GM21367 (cell line): ENCODE measurements at regions not wholly inside any gene's neighbourhood (a gene's known extent, or its start where the extent isn't known, plus 50 kb on each side); places are given as distances from the start of the nearest gene placed in this dataset.
A peak's percentile ranks its signal among the peaks of the same experiment; 100 is the strongest.

Experiments used
- ATAC-seq: cut with Tn5 transposase; IDR thresholded peaks from one replicate; pipeline ENCODE4 v1.9.1; 2021; ENCODE audit not compliant: unreplicated experiment

- no peak for ATAC-seq
These were observed 331.6 kb upstream of the FAM241A start for GRCh38 chr4:111813555-111814140.

GRCh38 chr4:111814961-111815360 is 330.3 kb upstream of the FAM241A start:
- ATAC-seq: no peak

DNA sequence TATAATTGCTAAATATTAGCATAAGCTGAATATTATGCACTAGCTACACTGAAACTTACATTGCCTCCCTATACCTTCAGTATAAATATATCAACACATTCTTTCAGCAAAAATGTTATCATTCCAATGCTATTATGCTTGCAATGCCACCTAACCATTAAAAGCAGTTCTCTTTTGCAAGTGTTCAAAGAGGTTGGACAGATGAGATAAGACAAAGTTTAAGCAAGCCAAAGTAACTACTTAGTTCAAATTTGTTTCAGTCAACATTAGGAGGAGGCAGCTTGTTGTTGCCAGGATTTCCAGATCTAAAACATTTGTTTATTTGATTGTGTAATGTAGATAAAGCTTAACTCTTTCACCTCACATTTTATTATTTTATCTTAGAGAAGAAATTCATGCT is 323.9 kb upstream of the FAM241A start:
- no peak for ATAC-seq

DNA sequence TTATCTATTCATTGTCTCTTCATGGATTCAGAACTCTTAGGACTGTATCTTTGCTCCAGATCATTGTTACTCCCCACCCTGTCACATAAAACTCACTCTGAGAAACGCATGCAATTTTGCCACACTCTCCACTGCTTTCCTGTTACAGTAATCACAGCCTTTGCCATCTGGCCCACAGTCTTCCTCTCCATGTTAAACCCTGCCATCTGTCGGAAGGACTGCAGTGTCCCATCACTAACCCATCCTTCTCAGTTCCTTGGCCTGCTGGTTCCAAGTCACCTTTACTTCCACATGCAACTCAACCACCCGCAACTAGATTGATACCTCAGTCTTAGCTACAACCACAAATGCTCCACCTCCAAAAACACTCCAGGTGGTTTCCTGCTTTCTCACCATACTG is 308.7 kb upstream of the FAM241A start:
- ATAC-seq: no peak

DNA sequence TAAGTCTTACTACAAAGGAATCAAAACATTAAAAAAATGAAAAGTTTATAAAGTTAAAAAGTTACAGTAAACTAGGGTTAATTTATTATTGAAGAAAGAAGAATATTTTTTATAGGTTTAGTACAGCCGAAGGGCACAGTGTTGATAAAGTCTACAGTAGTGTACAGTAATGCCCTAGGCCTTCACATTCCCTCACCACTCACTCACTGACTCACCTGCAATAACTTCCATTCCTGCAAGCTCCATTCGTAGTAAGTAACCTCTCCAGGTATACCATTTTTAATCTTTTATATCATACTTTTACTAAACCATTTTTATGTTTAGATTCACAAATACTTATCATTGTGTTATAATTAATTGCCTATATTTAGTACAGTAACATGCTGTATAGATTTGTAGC is 307.5 kb upstream of the FAM241A start:
- no peak for ATAC-seq

- ATAC-seq: peak; percentile 83
These were observed 306.8 kb upstream of the FAM241A start for GRCh38 chr4:111838406-111838930.

GRCh38 chr4:111839141-111839540 is 306.1 kb upstream of the FAM241A start:
- no peak for ATAC-seq

- no peak for ATAC-seq
These were observed 302.9 kb upstream of the FAM241A start for GRCh38 chr4:111842336-111842735.

- no peak for ATAC-seq
These were observed 297.8 kb upstream of the FAM241A start for GRCh38 chr4:111847296-111848008.

- no peak for ATAC-seq
These were observed 295.4 kb upstream of the FAM241A start for GRCh38 chr4:111849746-111850284.

DNA sequence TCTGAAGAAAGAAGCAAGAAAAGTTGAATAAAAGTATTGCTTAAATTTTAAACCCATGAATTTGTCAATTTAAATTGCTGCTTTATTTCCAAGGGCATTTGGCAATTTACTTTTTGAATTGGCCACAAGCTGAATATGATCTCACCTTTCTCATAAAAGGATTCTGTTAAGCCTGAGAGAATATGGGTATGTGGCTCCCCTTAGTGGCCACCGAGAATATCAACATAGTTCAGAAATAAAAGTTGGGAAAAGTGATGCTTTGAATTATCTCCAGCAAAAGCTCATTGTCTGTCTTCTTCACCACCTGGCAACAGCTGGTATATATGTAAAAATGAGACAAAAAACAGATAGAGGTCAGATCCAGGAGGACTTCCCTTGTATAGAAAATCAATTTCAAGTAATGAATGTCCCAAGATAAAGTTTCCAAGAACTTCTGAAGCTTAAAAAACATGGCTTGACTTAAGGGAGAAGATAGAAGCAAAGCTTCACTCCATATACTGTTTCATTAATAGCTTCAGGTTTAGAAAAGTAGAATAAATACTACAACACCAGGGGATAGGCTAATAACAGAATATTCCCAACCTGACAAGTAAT is 290.7 kb upstream of the FAM241A start:
- ATAC-seq: no peak

- no peak for ATAC-seq
These were observed 289.9 kb upstream of the FAM241A start for GRCh38 chr4:111855308-111855707.

GRCh38 chr4:111864066-111864465 is 281.2 kb upstream of the FAM241A start:
- no peak for ATAC-seq

GRCh38 chr4:111869339-111869738 is 275.9 kb upstream of the FAM241A start:
- ATAC-seq: no peak

- ATAC-seq: no peak
These were observed 273.5 kb upstream of the FAM241A start for GRCh38 chr4:111871802-111872201.

- ATAC-seq: no peak
These were observed 271.5 kb upstream of the FAM241A start for GRCh38 chr4:111873801-111874200.

- ATAC-seq: no peak
These were observed 265.7 kb upstream of the FAM241A start for GRCh38 chr4:111879539-111879938.

DNA sequence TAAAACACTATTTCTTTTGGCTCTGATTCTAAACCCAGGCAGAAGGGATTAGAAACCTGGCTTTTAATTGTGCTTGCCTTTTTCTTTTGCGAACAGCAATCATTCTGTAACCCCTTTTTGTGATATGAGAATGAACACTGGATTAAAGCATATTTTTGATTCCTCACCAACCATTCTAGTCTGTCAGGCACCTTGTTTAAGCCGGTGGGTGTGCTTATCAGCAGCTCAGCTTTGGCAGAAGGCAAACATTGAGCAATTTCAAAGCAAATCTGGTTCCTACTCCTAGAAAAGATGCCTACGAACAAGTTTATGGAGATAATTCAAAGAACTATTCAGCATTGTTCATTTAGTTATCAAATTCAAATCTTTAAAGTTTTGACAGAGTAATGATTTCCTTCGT is 265.1 kb upstream of the FAM241A start:
- no peak for ATAC-seq

DNA sequence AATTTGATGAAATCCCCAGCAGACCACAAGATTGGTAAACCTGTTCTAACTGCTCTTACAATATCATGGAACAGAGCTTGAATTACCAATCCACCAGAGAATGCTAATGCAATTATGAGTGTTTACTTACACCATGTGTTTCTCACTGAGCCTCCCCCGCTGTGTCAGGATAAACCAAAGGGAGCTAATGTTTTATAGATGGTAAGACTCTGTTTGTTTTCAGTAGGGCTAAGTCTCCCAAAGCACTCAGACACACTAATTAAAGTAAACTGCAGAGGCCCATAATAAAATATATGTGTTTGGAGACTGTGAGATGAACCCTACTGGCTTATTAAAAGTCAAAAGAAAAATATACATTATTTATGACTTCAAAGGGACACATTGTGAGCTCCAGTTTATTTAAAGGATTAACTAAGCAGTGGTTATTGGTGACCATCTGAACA is 261.7 kb upstream of the FAM241A start:
- no peak for ATAC-seq

- ATAC-seq: no peak
These were observed 254.8 kb upstream of the FAM241A start for GRCh38 chr4:111890412-111890811.

- peak; percentile 35 for ATAC-seq
These were observed 239.7 kb upstream of the FAM241A start for GRCh38 chr4:111905511-111905910.

DNA sequence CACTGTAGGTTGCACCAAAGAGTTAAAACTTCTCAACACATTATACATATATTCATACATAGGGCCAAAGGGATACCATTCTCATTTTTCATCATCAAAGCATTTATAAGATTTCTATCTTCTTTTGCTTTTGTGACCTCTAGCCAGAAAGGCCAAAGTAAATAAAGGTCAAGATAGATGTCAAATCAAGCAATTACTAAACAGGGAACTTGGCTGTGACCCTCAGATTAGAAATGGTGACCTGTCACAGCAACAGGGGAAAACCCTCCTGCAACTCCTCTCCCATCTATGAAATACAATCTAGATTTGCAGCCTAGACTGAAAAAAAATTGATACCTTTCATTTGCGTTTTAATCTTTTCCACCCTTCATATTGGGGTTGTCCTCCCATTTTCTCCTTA is 225.6 kb upstream of the FAM241A start:
- ATAC-seq: no peak
